ENCODE measurements at regions not wholly inside any gene's neighbourhood (a gene's known extent, or its start where the extent isn't known, plus 50 kb on each side); places are given as distances from the start of the nearest gene placed in this dataset.

- TF ChIP-seq RFX5 (IDR thresholded peaks at IDR 0.05; ENCODE audit: borderline replicate concordance, low read depth, low read length) (no peak), KDM5A (IDR thresholded peaks at IDR 0.05; ENCODE audit: low read length) (no peak), CBX8 (IDR thresholded peaks at IDR 0.05; ENCODE audit: borderline replicate concordance, low read depth, low read length) (no peak), JUN (IDR thresholded peaks at IDR 0.05; ENCODE audit: low read depth, low read length) (no peak), RNF2 (IDR thresholded peaks at IDR 0.05; ENCODE audit: borderline replicate concordance, low read depth, low read length, missing control alignments, poor library complexity, severe bottlenecking) (no peak), CBX5 (IDR thresholded peaks at IDR 0.05; ENCODE audit: low read depth, low read length) (no peak), YY1 (IDR thresholded peaks at IDR 0.05; ENCODE audit: low read depth, low read length) (no peak), SIRT6 (IDR thresholded peaks at IDR 0.05; ENCODE audit: low read length) (no peak), HDAC6 (IDR thresholded peaks at IDR 0.05; ENCODE audit: low read depth, low read length) (no peak), CTCF (IDR thresholded peaks at IDR 0.05; ENCODE audit: control extremely low read depth in 1 of 3, insufficient read depth in 1 of 3, low read depth in 1 of 3, low read length in 3 of 3) (no peak), SUZ12 (IDR thresholded peaks at IDR 0.05; ENCODE audit: low read length) (no peak), SP1 (IDR thresholded peaks at IDR 0.05; ENCODE audit: low read depth, low read length) (no peak)
Measured at GRCh38 chr4:147049946-147050345, 104.3 kb upstream of the TTC29 start.
